Frontal cortex (tissue), 3 donors: ENCODE measurements at regions not wholly inside any gene's neighbourhood (a gene's known extent, or its start where the extent isn't known, plus 50 kb on each side); places are given as distances from the start of the nearest gene placed in this dataset.
"Not testable (repeated sequence)": the region's sequence is repeated elsewhere in the genome, so short reads cannot be mapped to it uniquely, and the experiment has no call there.

ENCODE experiments used
- DNase-seq, 2 donors: peaks; one replicate each; pipeline ENCODE4 v3.0.0; 2012; ENCODE audit warnings: low spot score in 2 of 2
- FAIRE-seq: peaks from 2 replicates; lab custom pipeline; 2012; peaks lifted over from hg19 to GRCh38; lab: Jason Lieb, UNC
- donor health status: control.
- donor health status: control.
- donor health status: control.

DNA sequence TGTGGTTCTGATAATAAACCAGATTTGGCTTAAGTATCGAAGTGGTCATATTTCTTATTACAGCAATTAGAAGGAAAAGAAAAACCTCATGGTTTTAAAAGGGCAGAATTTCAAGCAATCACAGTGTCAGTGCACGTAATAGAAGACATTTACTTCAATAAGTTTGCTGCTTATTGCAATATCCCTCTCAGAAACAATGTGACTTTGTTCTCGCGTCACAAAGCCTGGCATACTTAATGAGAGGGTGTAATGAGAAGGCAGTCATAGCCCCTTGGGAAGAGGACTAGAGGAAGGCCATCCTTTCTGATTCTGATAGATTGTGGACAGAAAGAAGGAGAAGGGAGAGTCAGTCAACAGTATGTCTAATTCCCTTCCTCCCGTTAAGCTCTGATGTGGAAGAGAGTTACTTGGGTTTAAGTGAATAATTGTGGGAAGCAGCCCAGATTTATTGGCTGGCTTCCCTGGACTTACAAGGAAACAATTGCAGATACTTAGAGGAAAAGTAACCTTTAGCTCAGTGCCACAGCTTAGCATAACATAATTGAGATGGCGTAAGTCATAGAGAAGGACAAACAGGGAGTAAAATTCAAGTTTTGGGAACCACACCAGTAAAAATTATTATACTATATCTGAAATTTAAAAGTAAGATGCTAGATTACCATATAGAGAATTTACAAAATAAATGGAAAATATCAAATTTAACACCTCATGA, 738.2 kb downstream of the PRIM2 start:
- FAIRE-seq, result peak; percentile 66
- DNase-seq, result not testable (repeated sequence)

DNA sequence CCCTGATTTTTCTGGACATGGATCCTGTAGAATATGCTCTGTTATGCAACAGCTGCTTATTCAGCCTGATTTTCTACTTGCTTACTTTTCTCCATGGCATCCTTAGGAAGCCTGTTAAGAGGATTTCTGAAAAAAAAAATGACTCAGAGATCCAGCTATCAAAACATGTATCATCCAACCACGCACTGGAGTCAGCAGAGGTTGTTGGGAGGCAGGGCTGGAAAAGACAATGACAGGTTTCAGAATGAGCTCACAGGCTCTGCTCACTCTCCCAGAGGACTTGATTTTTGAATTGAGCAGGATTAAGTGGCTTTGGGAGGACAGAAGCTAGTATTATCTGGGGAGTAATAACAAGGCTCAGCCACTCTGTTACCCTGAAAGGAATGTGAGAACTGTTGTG, 742.3 kb downstream of the PRIM2 start:
- not testable (repeated sequence) for DNase-seq, FAIRE-seq

DNA sequence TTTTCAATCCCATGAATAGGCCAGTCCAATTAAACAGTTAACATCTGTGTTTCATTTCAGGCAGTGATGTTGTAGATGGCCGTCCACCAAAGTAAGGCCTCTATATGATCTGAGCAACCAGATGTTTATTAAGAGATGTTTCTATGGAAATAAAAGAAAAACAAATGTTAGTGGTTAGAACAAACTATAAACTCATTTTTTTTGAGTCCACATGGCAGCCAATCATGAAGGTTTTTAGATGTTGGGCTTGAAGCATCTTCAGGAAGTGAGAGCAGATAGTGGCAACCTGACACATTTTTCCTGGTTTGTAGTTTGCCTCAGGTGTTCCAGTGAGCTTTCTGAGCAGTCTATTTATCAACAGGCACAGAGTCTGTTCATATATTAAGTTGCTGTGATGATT, 746.1 kb downstream of the PRIM2 start:
- not testable (repeated sequence) for DNase-seq, FAIRE-seq

DNA sequence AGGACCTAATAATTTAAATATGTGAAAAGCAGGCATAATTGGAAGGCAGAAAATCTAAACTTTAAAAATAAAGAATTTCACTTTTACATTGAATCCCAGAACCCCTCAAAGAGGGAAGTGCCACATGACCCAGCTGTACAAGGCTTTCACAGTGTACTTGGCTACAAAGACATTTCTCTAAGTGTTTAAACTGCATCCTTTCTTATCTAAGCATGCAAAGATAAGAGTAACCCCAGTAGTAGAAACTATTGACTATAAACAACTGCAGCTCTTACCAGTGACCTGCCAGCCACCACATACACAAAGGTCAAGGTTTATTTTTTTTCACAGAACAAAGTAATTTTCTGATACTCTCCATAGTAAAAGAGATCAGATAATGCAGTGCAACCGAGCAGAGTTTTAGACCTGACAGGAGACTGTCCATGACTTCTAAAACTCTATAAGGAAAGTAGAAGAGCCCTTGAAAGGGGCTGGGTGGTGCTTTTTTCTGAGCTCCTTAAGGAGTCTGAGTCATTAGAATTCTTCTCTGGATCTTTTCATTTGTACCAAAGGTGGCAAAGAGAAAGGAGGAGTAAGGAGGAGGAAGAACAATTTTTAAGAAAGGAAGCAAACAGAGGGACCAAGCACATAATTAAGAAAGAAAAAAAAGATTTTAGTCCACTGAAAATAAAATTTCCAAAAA, 750.6 kb downstream of the PRIM2 start:
- not testable (repeated sequence) for FAIRE-seq, DNase-seq

DNA sequence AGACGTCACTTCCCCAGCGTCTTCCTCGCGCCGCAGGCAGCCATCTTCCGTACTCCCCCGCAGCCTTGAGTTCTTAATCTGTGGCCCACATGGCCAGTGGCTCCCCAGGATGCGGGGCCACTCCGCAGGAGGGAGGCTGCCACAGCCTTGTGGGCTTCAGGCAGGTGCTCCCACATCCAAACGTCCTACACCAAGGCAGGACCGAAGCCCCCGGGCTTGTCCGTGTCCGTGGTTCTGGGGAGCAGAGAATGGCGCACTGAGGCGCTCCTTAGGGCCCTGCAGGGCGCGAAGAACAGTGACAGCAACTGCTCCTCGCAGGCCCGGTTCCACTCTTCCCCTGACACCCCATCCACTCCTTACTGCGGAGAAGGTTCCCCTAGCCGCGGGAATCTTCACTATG, 755.8 kb downstream of the PRIM2 start:
- no peak for FAIRE-seq
- DNase-seq, result no peak

DNA sequence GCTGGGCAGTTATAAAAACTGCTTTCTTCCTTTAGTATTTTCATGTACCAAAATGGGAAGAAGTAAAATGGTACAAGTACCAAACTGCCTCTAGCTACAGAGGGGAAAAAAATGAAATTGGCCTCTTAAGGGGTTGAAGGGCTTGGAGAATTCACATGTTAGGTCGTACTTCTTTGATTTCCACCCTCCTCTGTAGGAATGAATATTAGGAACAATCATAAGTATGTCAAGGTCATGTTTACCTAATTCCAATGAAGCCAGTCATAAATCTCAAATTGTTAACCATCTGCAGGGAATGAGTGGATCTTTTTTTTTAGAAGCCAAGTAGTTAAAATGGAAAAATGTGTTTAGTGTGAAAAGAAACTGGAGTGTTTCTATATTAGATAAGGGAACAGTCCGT, 772.6 kb downstream of the PRIM2 start:
- not testable (repeated sequence) for FAIRE-seq, DNase-seq

DNA sequence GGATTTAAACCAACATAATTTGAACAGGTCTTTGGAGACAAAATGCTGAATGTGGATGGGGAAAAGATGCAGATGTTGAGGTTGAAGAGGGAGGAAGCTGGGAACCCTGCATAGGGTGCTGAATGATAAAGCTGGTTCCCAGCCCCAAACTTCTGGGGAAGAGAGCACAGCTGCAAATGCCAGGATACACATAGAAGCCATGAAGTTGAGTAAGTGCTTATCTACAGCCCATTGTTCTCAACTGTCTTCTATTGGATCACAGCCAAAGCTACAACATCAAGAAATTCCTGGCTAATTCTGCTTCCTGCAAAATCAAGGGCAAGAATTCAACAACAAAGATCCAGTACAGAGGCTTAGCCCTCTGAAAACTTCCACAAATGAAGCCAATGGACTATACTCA, 779.8 kb downstream of the PRIM2 start:
- FAIRE-seq, DNase-seq: not testable (repeated sequence)

DNA sequence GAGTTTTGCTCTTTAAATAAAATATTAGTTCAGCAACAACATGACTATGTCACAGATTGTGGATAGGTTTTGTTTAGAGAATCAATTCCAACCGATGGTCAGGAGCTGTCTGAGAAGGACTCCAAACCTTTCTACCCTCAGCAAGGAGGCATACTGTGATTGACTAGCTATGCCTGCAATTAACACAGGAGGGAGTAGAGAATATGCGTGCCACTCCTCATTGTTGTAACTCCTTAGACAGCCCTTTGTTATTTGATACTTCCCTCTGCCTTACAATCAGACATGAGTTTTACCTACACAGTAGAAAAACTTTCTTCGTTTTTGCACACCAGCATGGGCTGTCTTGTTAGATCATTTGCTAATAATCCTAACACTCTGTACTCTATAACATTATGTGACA, 796.5 kb downstream of the PRIM2 start:
- FAIRE-seq, result no peak
- no peak for DNase-seq

DNA sequence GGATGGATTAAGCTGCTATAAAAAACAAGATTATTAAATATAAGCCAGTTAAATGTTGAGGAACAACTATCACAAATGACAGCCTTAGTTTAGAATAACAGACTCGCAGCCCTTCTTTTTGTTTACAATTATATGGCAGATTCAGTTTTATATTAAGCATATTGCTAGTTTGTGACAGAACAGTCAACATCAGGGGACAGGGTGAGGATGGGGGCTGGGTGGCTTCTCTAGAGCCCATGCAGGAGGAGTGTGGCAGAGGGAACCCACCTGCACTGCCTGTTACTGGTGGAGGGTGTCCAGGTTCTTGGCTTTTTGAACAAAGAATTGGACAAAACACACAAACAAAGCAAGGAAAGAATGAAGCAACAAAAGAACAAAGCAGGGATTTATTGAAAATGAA, 799.7 kb downstream of the PRIM2 start:
- not testable (repeated sequence) for DNase-seq

DNA sequence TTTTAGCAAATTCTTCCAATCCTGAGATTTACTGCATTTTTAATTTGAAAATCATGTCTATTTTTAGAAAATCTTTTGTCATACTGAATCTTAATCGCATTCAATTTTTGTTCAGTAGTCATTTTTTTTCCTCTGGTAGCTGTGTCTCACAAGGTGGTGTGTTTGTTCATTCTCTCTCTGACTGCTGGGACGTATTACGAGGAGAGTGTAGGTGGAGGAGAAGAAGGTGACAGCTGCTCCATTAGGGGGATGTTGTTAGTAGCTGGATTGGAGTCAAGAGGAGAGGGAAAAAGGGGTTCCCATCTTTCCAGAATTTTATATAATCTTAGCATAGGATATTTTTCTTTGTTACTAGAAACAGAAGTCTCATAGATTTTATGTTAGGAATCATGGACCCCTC, 804.2 kb downstream of the PRIM2 start:
- not testable (repeated sequence) for DNase-seq, FAIRE-seq

More for the DNA sequence above, 799.7 kb downstream of the PRIM2 start:
- not testable (repeated sequence) for FAIRE-seq

DNA sequence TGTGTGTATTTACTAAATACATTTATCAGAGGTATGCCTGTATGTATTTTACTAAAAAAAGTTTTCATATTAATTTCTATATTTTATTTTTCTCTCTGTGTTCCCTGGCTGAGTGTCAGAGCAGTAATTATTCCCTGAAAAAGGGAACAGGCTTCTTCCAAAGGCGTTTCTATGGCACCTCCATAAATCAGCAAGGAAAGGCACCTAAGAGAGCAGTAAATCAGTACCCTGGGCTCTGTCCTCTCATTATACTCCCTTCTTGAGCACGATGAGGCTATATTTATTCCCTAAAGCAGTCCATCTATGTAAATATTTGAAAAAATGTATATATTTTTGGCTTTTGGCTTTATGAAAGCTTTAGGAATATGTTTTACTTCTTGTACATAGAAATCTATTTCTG, 806.3 kb downstream of the PRIM2 start:
- not testable (repeated sequence) for DNase-seq, FAIRE-seq

DNA sequence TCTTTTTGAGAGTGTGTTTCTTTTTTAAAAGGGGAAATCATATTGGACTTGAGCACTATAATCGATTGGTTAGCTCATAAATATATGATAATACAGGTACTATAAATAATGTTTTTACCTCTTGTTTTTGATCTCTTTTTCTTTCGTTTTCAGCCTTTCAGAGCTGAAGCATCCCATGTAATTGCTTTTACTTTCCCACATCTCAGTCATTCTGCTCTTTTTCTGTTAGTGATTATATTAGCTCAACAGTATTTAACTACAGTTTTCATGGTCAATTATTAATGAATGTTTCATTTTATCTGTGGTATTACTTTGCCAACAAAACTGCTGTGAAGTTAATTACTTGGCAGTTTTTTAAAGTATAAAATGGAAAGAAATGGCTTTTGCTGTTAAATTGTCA, 811.1 kb downstream of the PRIM2 start:
- peak; percentile 50 for FAIRE-seq
- not testable (repeated sequence) for DNase-seq

DNA sequence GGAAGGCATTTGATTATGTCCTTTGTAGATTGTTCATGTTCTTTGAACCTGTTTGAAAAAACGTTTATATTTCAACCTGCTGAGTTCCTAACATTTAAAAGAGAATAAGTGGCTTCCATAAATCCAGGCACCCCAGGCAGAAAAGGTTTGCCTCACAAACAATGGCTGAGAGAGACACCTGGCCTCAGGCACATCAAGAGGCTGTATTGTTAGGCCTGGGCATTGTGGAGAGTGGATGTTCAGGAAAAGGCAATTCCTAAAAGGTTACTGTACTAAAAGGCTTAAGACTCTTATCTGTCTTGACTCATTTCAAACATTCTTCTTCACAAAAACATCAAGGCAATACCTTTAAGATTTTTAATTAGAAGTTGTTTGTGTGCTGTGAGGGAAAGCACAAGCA, 811.7 kb downstream of the PRIM2 start:
- FAIRE-seq, DNase-seq: not testable (repeated sequence)

DNA sequence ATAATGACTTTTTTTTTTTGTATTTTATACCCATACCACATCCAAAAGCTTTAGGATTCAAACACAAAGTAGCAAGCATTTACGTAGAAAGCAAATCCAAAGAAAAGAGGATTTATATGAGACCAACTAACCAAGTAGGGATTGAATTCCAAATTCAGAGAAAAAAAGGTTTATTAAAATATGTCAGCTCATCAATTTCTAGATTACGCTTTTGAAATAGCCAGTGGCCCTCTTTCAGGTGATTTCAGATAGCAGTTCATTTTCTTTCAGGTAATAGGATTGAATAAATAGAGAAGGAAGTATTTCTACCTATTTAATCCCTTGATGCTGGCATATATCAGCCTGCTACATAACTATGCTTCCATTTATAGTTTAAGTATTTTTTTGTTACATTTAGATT, 822.3 kb downstream of the PRIM2 start:
- FAIRE-seq, DNase-seq: not testable (repeated sequence)

DNA sequence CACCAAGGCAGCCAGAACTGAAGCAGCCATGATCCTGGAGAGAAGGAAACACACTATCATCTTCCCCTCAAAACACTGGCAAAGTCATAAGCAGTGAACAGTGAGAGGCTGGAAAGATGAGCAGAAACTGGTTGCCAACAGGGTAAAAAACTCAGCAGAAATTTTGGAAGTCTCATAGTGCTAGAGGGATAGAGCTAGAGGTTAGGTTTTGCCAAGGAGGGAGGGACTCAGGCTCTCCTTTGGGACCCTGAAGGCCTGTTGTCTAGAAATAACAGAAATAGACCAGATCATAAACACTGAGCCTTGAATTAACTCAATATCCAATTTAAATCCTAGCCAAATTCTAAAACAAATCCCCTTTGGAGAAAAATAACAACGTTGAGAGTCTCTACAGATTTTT, 853.6 kb downstream of the PRIM2 start:
- DNase-seq, FAIRE-seq: not testable (repeated sequence)

DNA sequence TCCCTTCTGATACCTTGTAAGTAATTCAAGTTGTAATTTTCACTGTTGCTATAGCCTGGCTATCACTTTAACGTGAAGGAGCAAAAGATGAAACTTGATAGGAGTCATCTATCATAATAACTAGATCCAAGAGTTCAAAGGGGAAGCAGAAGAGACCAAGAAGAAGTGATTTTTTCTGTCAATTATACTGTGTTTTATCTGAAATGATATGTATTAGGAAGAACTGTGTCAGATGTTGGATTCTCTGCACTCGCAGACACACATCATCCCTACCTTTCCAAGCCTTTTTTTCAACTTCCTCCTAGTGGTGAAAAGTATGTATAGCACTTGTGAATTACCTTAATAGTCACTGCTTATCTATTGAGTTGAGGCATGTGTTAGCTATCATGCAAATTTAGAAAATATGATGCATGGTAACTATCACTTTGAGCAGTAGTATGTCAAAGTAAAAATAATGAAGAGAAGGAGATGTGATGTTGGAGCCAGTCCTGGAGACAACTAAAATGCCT, 864.2 kb downstream of the PRIM2 start:
- FAIRE-seq, result peak; percentile 73

DNA sequence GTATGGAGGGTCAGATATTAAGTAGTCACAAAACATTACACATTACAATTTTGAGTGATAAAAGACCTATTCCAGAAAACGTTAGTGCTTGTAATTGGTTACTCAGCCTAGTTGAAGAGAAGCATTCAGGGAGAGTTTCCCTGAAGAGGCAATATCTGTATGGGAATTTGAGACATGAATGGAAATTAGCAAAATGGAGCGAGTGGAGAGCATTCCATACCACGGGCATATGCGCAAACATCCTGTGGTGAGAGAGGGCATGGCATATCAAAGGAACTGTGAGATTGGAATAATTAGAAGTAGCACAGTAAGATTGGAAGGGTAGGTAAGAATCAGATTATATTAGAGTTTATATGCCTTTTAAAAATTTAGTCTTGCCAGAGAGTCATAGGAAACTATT, 867.9 kb downstream of the PRIM2 start:
- DNase-seq, result not testable (repeated sequence)

More for the DNA sequence above, 864.2 kb downstream of the PRIM2 start:
- DNase-seq, result not testable (repeated sequence)

DNA sequence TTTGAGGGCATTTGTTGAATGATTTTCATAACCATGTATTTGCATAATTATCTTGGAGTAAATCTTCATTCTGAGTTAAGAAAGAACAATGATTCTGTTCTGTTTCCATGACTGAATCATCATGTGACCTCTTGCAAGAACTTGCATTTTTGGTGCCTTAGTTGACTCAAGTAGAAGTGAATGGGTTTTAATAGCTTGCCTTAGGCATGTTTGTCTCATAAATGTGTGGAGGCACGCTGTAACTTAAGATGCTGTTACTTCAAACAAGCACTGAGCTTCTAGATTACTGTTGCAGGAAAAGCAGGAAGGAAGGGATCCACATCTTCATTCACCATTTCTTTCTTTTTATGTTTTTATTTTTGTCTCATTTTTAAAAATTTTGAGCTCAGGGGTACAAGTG, 875.8 kb downstream of the PRIM2 start:
- FAIRE-seq, DNase-seq: not testable (repeated sequence)

More for the DNA sequence above, 867.9 kb downstream of the PRIM2 start:
- FAIRE-seq, result not testable (repeated sequence)

DNA sequence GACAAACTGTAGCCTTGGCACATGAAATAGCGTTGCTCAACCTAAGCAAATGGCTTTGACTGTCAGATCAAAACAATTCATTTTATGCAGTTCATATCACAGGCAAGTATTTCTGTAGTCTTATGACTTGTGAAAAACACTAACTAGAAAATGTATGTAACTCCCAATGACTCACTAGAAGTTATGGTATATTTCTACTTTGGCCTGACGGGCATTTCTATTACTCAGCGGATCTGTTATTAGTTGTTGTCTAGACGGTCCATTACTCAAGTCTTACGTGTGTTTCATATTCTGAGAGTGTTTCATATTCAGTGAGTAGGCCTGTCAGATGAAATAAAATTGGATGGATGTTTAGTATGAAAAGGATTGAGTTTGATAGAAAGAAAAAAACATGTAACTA, 880.9 kb downstream of the PRIM2 start:
- no peak for FAIRE-seq
- no peak for DNase-seq

DNA sequence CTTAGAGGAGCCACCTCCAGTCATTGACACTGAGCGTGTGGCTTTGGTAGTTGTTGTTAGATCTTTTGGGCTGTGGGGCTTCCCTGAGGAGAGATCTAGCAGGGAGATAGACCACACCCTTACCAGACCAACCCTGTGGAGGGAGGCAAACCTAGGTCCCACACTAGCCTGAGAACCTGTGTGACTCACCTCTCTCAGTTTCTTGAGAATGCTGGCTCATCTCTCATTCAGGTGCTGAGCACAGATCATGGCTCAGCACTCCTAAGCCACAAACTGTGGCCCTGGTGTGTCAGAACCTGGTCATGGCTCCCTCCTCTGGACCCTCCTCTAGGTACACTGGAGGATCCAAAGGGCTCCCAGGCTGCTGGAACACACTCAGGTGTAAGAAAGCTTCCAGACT, 919.7 kb downstream of the PRIM2 start:
- not testable (repeated sequence) for DNase-seq, FAIRE-seq

DNA sequence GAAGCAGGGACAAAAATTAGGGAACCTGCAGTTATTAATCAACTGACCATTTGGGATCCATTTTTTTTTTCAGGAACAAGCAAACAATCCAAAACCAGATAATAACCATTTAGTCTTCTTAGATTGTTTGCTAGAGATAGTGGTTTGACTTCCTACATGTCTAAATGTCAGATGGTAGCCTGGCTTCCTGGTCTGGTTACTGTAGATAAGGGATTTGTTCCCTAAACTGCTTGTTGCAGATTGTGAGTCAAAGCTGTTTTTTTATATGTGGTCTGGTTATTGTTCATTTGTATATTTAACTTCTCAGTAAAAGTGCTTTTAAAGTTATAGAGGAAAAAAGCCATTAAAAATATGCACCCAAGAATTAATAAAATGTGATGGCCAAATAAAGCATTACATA, 921.0 kb downstream of the PRIM2 start:
- not testable (repeated sequence) for FAIRE-seq

More for the DNA sequence above, 921.0 kb downstream of the PRIM2 start:
- DNase-seq, result not testable (repeated sequence)
